GM18907 (cell line): ENCODE measurements at regions not wholly inside any gene's neighbourhood (a gene's known extent, or its start where the extent isn't known, plus 50 kb on each side); places are given as distances from the start of the nearest gene placed in this dataset.
A peak's percentile ranks its signal among the peaks of the same experiment; 100 is the strongest.

Experiments
- ATAC-seq: cut with Tn5 transposase; IDR thresholded peaks from one replicate; pipeline ENCODE4 v1.9.1; 2021; ENCODE audit warnings: mild to moderate bottlenecking, moderate library complexity; ENCODE audit not compliant: unreplicated experiment

- no peak for ATAC-seq
These were observed 340.8 kb downstream of the PLOD2 start for GRCh38 chr3:145820170-145820569.

GRCh38 chr3:145842294-145842902 lies 318.6 kb downstream of the PLOD2 start:
- ATAC-seq, result peak; percentile 55

GRCh38 chr3:145843561-145843960 lies 317.4 kb downstream of the PLOD2 start:
- ATAC-seq, result no peak

GRCh38 chr3:145849115-145849514 lies 311.9 kb downstream of the PLOD2 start:
- ATAC-seq, result no peak

- ATAC-seq, result no peak
These were observed 306.5 kb downstream of the PLOD2 start for GRCh38 chr3:145854499-145854898.

GRCh38 chr3:145857956-145858355 lies 303.0 kb downstream of the PLOD2 start:
- ATAC-seq, result peak; percentile 88

- no peak for ATAC-seq
These were observed 296.6 kb downstream of the PLOD2 start for GRCh38 chr3:145864336-145864735.

GRCh38 chr3:145865399-145866018 lies 295.5 kb downstream of the PLOD2 start:
- no peak for ATAC-seq

GRCh38 chr3:145869958-145870357 lies 291.0 kb downstream of the PLOD2 start:
- peak; percentile 88 for ATAC-seq

GRCh38 chr3:145882436-145882835 lies 278.5 kb downstream of the PLOD2 start:
- ATAC-seq, result no peak

GRCh38 chr3:145889730-145890129 lies 271.3 kb downstream of the PLOD2 start:
- peak; percentile 63 for ATAC-seq

- ATAC-seq, result no peak
These were observed 268.1 kb downstream of the PLOD2 start for GRCh38 chr3:145892869-145893268.

GRCh38 chr3:145893331-145893730 lies 267.7 kb downstream of the PLOD2 start:
- ATAC-seq, result no peak

GRCh38 chr3:145898487-145898886 lies 262.5 kb downstream of the PLOD2 start:
- ATAC-seq, result peak; percentile 52

- peak; percentile 58 for ATAC-seq
These were observed 261.7 kb downstream of the PLOD2 start for GRCh38 chr3:145899241-145899640.

- ATAC-seq, result peak; percentile 88
These were observed 260.7 kb downstream of the PLOD2 start for GRCh38 chr3:145900056-145900829.

GRCh38 chr3:145902166-145902565 lies 258.8 kb downstream of the PLOD2 start:
- no peak for ATAC-seq

GRCh38 chr3:145903472-145904013 lies 257.4 kb downstream of the PLOD2 start:
- no peak for ATAC-seq

- ATAC-seq, result no peak
These were observed 256.8 kb downstream of the PLOD2 start for GRCh38 chr3:145904138-145904537.

GRCh38 chr3:145906301-145906700 lies 254.7 kb downstream of the PLOD2 start:
- ATAC-seq, result no peak

- ATAC-seq, result no peak
These were observed 254.2 kb downstream of the PLOD2 start for GRCh38 chr3:145906755-145907154.

GRCh38 chr3:145911016-145911415 lies 250.0 kb downstream of the PLOD2 start:
- ATAC-seq, result no peak
